Naive thymus-derived CD4-positive, alpha-beta T cell (primary cell): ENCODE measurements at regions not wholly inside any gene's neighbourhood (a gene's known extent, or its start where the extent isn't known, plus 50 kb on each side); places are given as distances from the start of the nearest gene placed in this dataset.

Source experiments
- ATAC-seq: fragments of 150-1000 bp; cut with Tn5 transposase; 2 replicates; pipeline ENCODE4 v1.10.0; 2021; ENCODE audit warnings: mild to moderate bottlenecking, moderate library complexity
- CTCF ChIA-PET: fragments of 350-600 bp; sonication (Branson Sonifier 250); formaldehyde crosslinking; loops from one replicate; lab custom pipeline; 2021; ENCODE audit warnings: antibody characterized with exemption; lab: Charles Lee
- POLR2A ChIA-PET: fragments of 350-600 bp; sonication (Branson Sonifier 250); formaldehyde crosslinking; loops from one replicate; lab custom pipeline; 2021; ENCODE audit warnings: antibody characterized with exemption, inconsistent platforms; lab: Charles Lee
- DNase-seq, 9 donors: peaks; one replicate each; pipeline versions ENCODE4 v3.0.0 to v3.0.0-alpha.2; 2020 to 2022; ENCODE audit warnings: mixed read lengths in 1 of 9
- H3K27ac ChIP-seq: one replicate; pipeline ENCODE4 v1.7.0; 2013; ENCODE audit warnings: mild to moderate bottlenecking, low read depth, low read length, moderate library complexity
- H3K27me3 ChIP-seq, 2 donors: one replicate each; pipeline ENCODE4 v1.7.0; 2013; ENCODE audit warnings: low read length in 2 of 2, mild to moderate bottlenecking in 2 of 2, moderate library complexity in 2 of 2; ENCODE audit not compliant: control insufficient read depth in 2 of 2, insufficient read depth in 2 of 2
- H3K36me3 ChIP-seq, 3 experiments: 1 replicate in 2 of 3; 2 replicates in 1 of 3; pipeline ENCODE4 v1.7.0; 2013; ENCODE audit warnings: low read length in 3 of 3, mild to moderate bottlenecking in 3 of 3, moderate library complexity in 1 of 3; ENCODE audit not compliant: insufficient read depth in 3 of 3, control insufficient read depth in 2 of 3
- H3K4me1 ChIP-seq, 2 donors: one replicate each; pipeline ENCODE4 v1.7.0; 2013; ENCODE audit warnings: low read length in 2 of 2, mild to moderate bottlenecking in 2 of 2, moderate library complexity in 1 of 2; ENCODE audit not compliant: control insufficient read depth in 2 of 2, insufficient read depth in 2 of 2
- H3K4me3 ChIP-seq: 2 replicates; pipeline ENCODE4 v1.7.0; 2013; ENCODE audit warnings: mild to moderate bottlenecking, low read length
- H3K9me3 ChIP-seq, 3 experiments: 1 replicate in 2 of 3; 2 replicates in 1 of 3; pipeline ENCODE4 v1.7.0; 2013; ENCODE audit warnings: low read length in 3 of 3; ENCODE audit not compliant: control insufficient read depth in 2 of 3
- H3K27ac Mint-ChIP-seq, 9 donors: one replicate each; pipeline ENCODE4 v1.8.0; 2020 to 2022; ENCODE audit warnings: mixed read lengths in 9 of 9, mild to moderate bottlenecking in 8 of 9, moderate library complexity in 5 of 9, inconsistent platforms in 2 of 9
- H3K27me3 Mint-ChIP-seq, 5 donors: one replicate each; pipeline ENCODE4 v1.8.0; 2021 to 2022; ENCODE audit warnings: mixed read lengths in 5 of 5, mild to moderate bottlenecking in 1 of 5
- H3K36me3 Mint-ChIP-seq, 5 donors: one replicate each; pipeline ENCODE4 v1.8.0; 2020 to 2022; ENCODE audit warnings: mixed read lengths in 5 of 5, mild to moderate bottlenecking in 3 of 5, inconsistent platforms in 1 of 5
- H3K4me1 Mint-ChIP-seq, 7 donors: one replicate each; pipeline ENCODE4 v1.8.0; 2020 to 2022; ENCODE audit warnings: mixed read lengths in 7 of 7, mild to moderate bottlenecking in 3 of 7, inconsistent platforms in 1 of 7
- H3K4me3 Mint-ChIP-seq, 10 donors: one replicate each; pipeline ENCODE4 v1.8.0; 2020 to 2022; ENCODE audit warnings: mild to moderate bottlenecking in 10 of 10, mixed read lengths in 10 of 10, moderate library complexity in 6 of 10, inconsistent platforms in 2 of 10
- H3K9me3 Mint-ChIP-seq, 11 donors: one replicate each; pipeline ENCODE4 v1.8.0; 2020 to 2022; ENCODE audit warnings: mixed read lengths in 11 of 11, mild to moderate bottlenecking in 4 of 11, inconsistent platforms in 1 of 11, moderate library complexity in 1 of 11
- intact Hi-C, 2 donors: fragments of 100-400 bp; cut with micrococcal nuclease; formaldehyde crosslinking; loops; one replicate each; pipeline ENCODE4 v1.15.1; 2023

DNA sequence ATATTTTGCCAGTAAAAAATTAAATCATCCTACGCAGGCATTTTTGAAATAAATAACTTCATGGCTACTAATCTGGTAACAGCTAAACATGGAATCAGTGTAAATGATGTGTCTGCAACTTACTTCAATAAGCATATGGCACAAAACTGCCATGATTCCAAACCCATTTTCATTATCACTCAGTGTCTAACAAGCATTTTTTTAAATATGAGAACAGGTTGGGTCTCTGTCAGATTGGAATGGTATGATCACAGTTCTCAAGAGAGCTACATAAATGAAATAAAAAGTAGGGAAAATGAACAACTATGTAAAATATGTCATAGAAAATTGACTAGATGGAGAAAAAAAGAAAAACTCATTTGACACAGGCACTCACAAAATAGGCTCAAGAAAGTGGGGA, 476.9 kb upstream of the NWD2 start:
- Histone ChIP-seq H3K27me3 (no peaks in the 10 kb centered on the region), H3K9me3 (no peaks in the 10 kb centered on the region), H3K36me3 (no peaks in the 10 kb centered on the region), H3K27ac (no peak overlapping the region), H3K4me1 (no peaks in the 10 kb centered on the region), H3K4me3 (no peak overlapping the region)
- ChIA-PET CTCF (no interaction called here), POLR2A (no interaction called here)
- DNase-seq (no peak), ATAC-seq (no peak)
- intact Hi-C loops, result no loop called here
- Mint-ChIP-seq H3K36me3 (peaks cover 0 to under 1% (median 0%) of the 10 kb centered on the region in 5 donors), H3K4me1 (peaks cover 0 to 5% (median 0%) of the 10 kb centered on the region in 7 donors), H3K4me3 (no peak overlapping the region), H3K9me3 (peaks cover 0 to 4% (median 0%) of the 10 kb centered on the region in 11 donors), H3K27me3 (peaks cover 0 to 4% (median 1%) of the 10 kb centered on the region in 5 donors), H3K27ac (no peak overlapping the region)

DNA sequence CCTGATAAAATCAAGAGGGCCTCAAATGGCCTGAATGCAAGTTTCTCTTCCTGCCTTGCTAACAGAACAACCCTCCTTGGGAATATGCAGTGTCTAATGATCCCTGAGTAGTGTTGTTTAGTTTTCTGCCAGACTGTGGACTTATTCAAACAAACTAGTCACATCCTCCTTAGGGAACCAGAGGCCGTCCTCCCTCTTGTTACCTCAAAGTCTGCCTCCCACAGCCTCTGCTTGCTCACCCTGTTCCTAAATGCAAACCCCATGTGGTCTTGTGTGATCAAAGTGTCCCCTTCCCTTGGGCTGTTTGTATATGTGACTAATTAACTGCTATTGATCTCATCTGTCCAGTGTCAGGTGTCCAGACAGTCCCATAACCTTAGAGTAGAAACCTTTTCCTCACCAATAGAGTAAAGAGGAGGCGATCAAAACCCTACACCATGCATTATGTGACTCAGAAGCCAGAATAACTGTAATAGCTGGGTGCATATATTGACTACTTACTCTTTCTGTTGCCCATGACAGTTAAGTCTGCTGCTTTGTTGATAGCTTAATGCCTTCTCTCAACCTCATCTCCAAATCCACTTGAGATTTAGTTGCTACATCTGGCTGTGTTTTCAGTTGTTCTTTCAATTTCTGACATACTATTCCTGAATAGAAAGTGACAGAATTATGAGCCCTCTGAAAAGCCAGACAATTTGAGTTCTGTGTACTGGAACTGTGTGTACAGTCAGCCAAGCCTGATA, 473.0 kb upstream of the NWD2 start:
- Mint-ChIP-seq H3K4me3 (no peak overlapping the region), H3K9me3 (peaks cover 0 to 4% (median 0%) of the 10 kb centered on the region in 11 donors)

DNA sequence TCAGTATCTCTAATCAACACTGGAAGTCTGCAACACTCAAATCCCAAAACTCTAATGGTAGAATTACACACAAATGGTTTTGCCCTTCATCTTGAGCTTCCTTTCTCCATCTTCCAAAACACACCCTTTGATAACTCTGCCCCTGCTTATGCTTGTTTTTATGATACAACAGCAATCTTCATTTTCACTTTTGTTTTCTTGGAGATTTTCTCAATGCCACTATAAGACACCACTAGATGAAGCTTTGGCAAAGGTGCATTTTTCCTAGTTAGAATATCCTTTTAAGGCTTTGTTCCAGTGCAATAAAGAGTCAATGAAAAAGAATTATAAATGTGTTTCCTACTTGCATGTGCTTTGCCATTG, 472.4 kb upstream of the NWD2 start:
- Histone ChIP-seq H3K4me1 (no peaks in the 10 kb centered on the region), H3K36me3 (no peaks in the 10 kb centered on the region), H3K4me3 (no peak overlapping the region), H3K9me3 (no peaks in the 10 kb centered on the region), H3K27ac (no peak overlapping the region), H3K27me3 (no peaks in the 10 kb centered on the region)
- ChIA-PET CTCF (no interaction called here), POLR2A (no interaction called here)
- Mint-ChIP-seq H3K4me3 (peak overlapping the region in 1 of 10 donors; percentile 2), H3K36me3 (no peaks in the 10 kb centered on the region), H3K4me1 (peaks cover 0 to 5% (median 0%) of the 10 kb centered on the region in 7 donors), H3K27ac (no peak overlapping the region), H3K27me3 (peaks cover 0 to 2% (median 0%) of the 10 kb centered on the region in 5 donors), H3K9me3 (peaks cover 0 to 4% (median 0%) of the 10 kb centered on the region in 11 donors)
- intact Hi-C loops, result no loop called here
- no peak for DNase-seq
- ATAC-seq, result no peak

More for the DNA sequence above, 473.0 kb upstream of the NWD2 start:
- H3K9me3 ChIP-seq, result no peaks in the 10 kb centered on the region
- H3K27me3 ChIP-seq, result no peaks in the 10 kb centered on the region
- ChIA-PET POLR2A (no interaction called here), CTCF (no interaction called here)
- H3K27ac ChIP-seq, result no peak overlapping the region
- H3K36me3 ChIP-seq, result no peaks in the 10 kb centered on the region
- no peaks in the 10 kb centered on the region for H3K4me1 ChIP-seq
- no peak overlapping the region for H3K4me3 ChIP-seq
- ATAC-seq, result no peak
- Mint-ChIP-seq H3K27ac (no peak overlapping the region), H3K27me3 (peaks cover 0 to 4% (median 0%) of the 10 kb centered on the region in 5 donors), H3K4me1 (peaks cover 0 to 5% (median 0%) of the 10 kb centered on the region in 7 donors), H3K36me3 (no peaks in the 10 kb centered on the region)
- intact Hi-C loops, result no loop called here
- DNase-seq, result no peak

DNA sequence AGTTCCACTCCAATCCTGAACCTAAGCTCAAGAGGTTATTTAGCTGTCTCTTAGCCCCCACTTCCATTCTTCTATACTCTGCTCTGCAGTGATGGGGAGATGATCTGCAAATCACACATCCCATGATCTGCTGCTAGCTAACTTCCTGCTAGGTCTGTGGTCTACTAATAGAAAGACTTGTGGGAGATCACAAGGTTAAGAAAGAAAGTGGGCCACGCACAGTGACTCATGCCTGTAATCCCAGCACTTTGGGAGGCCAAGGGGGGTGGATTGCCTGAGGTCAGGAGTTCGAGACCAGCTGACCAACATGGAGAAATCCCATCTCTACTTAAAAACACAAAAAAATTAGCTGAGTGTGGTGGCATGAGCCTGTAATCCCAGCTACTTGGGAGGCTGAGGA, 471.1 kb upstream of the NWD2 start:
- H3K4me1 Mint-ChIP-seq, result peaks cover 0 to 5% (median 0%) of the 10 kb centered on the region in 7 donors
- H3K4me3 ChIP-seq, result no peak overlapping the region
- no peak overlapping the region for H3K27ac Mint-ChIP-seq
- peaks cover 0 to 4% (median 0%) of the 10 kb centered on the region in 11 donors for H3K9me3 Mint-ChIP-seq
- H3K27ac ChIP-seq, result no peak overlapping the region
- no peaks in the 10 kb centered on the region for H3K9me3 ChIP-seq
- H3K4me1 ChIP-seq, result no peaks in the 10 kb centered on the region
- ATAC-seq (no peak), DNase-seq (no peak)
- intact Hi-C loops, result no loop called here
- no peaks in the 10 kb centered on the region for H3K27me3 ChIP-seq
- H3K4me3 Mint-ChIP-seq, result no peak overlapping the region
- ChIA-PET POLR2A (no interaction called here), CTCF (no interaction called here)
- no peaks in the 10 kb centered on the region for H3K36me3 Mint-ChIP-seq
- H3K36me3 ChIP-seq, result no peaks in the 10 kb centered on the region
- peaks cover 0 to 4% (median 0%) of the 10 kb centered on the region in 5 donors for H3K27me3 Mint-ChIP-seq

DNA sequence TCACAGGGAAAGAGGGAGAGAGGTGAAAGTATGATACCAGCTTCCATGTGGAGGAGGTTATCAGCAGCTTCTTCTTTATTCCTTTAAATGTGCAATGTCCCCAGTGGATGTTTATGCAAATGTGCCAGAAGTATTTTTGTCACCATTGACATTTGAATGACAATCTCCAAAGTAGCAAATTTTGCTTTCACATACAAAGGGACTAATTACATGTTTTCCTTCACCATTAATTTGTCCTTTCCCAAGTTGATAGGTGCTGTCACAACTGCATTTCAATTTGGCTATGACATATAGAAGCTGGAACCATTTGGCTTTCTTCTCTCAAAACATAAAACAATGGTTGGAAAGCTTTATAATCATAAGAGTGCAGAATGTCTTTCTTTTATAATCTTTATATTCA, 469.0 kb upstream of the NWD2 start:
- Histone ChIP-seq H3K36me3 (no peaks in the 10 kb centered on the region), H3K4me1 (no peaks in the 10 kb centered on the region), H3K9me3 (no peaks in the 10 kb centered on the region), H3K27ac (no peak overlapping the region), H3K4me3 (no peak overlapping the region), H3K27me3 (no peaks in the 10 kb centered on the region)
- ATAC-seq (no peak), DNase-seq (no peak)
- H3K9me3 Mint-ChIP-seq, result peaks cover 0 to 4% (median 0%) of the 10 kb centered on the region in 11 donors
- no peaks in the 10 kb centered on the region for H3K36me3 Mint-ChIP-seq
- peaks cover 0 to 4% (median 0%) of the 10 kb centered on the region in 5 donors for H3K27me3 Mint-ChIP-seq
- H3K4me3 Mint-ChIP-seq, result no peak overlapping the region
- CTCF ChIA-PET, result no interaction called here
- no peak overlapping the region for H3K27ac Mint-ChIP-seq
- peaks cover 0 to 5% (median 0%) of the 10 kb centered on the region in 7 donors for H3K4me1 Mint-ChIP-seq
- intact Hi-C loops, result no loop called here
- POLR2A ChIA-PET, result no interaction called here

DNA sequence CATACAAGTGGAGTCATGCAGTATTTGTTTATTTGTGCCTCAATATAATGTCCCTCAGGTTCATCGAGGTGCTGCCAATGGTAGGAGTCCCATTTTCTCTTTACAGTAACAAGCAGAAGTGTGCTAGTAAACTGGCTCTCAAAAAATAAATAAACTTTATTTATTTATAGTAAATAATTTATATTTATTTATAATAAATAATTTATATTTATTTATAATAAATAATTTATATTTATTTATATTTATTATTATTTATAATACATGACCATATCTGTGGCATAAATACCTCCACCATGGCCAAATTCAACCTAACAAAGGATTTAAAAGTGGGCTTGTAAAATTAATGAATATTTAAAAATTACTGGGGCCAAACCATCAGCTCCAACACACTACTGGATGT, 464.9 kb upstream of the NWD2 start:
- no peak for DNase-seq
- no peak overlapping the region for H3K27ac ChIP-seq
- H3K36me3 ChIP-seq, result no peaks in the 10 kb centered on the region
- Mint-ChIP-seq H3K27ac (no peak overlapping the region), H3K4me1 (no peaks in the 10 kb centered on the region), H3K4me3 (no peak overlapping the region), H3K27me3 (peaks cover 0 to 4% (median 0%) of the 10 kb centered on the region in 5 donors), H3K9me3 (peaks cover 0 to 3% (median 0%) of the 10 kb centered on the region in 11 donors), H3K36me3 (no peaks in the 10 kb centered on the region)
- no peaks in the 10 kb centered on the region for H3K27me3 ChIP-seq
- CTCF ChIA-PET, result no interaction called here
- H3K9me3 ChIP-seq, result no peaks in the 10 kb centered on the region
- POLR2A ChIA-PET, result no interaction called here
- no peak for ATAC-seq
- H3K4me3 ChIP-seq, result no peak overlapping the region
- intact Hi-C loops, result no loop called here
- no peaks in the 10 kb centered on the region for H3K4me1 ChIP-seq

DNA sequence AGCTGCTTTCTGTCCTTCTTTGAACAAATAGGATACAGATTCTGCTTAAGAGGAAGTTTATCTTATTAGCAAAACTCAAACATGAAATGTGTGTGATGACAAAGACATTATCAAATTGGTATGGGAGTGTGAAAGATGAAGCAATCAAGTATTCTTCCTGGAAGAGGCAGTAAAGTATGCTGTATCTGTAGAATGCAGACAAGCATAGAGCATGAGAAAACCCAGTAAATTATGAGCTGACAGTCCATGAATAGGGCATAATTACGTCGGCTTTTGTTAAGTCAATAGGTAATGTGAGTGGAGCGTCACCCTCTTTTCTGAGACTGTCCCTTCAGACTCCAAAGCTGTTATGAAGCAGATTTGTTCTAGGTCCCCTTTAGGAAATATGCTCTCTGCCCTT, 458.6 kb upstream of the NWD2 start:
- CTCF ChIA-PET, result no interaction called here
- no peak for ATAC-seq

More for the DNA sequence above, 458.6 kb upstream of the NWD2 start:
- DNase-seq, result no peak
- Histone ChIP-seq H3K36me3 (no peaks in the 10 kb centered on the region), H3K27me3 (no peaks in the 10 kb centered on the region), H3K4me1 (no peaks in the 10 kb centered on the region), H3K9me3 (no peaks in the 10 kb centered on the region), H3K27ac (no peak overlapping the region), H3K4me3 (no peak overlapping the region)
- no peaks in the 10 kb centered on the region for H3K36me3 Mint-ChIP-seq
- no peak overlapping the region for H3K27ac Mint-ChIP-seq
- POLR2A ChIA-PET, result no interaction called here
- peaks cover 0 to 5% (median 0%) of the 10 kb centered on the region in 11 donors for H3K9me3 Mint-ChIP-seq
- no peak overlapping the region for H3K4me3 Mint-ChIP-seq
- intact Hi-C loops, result no loop called here
- no peaks in the 10 kb centered on the region for H3K4me1 Mint-ChIP-seq
- H3K27me3 Mint-ChIP-seq, result no peaks in the 10 kb centered on the region
